ENCODE measurements at regions not wholly inside any gene's neighbourhood (a gene's known extent, or its start where the extent isn't known, plus 50 kb on each side); places are given as distances from the start of the nearest gene placed in this dataset.
"Not testable (repeated sequence)": the region's sequence is repeated elsewhere in the genome, so short reads cannot be mapped to it uniquely, and the experiment has no call there.

GRCh38 chr5:85896514-85896913 is 721.2 kb upstream of the COX7C start:
- DNase-seq: no peak

DNA sequence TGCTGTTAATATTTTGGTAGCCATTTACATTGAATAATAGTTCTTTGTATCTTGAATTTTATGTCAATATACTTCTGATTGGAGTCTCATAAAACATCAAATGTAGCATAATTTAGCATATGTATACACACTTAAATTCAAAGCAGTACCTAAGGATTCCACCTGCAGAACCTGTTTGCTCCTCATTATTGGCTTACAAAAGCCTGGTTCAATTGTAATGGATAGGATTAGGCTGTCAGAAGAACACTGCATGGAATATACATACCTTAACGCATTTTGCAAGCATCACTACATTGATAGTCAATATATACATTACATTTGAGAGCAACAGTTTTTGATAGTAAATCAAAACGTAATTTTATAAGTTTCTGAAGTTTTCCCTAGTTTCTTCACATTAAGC is 711.3 kb upstream of the COX7C start:
- DNase-seq: no peak

DNA sequence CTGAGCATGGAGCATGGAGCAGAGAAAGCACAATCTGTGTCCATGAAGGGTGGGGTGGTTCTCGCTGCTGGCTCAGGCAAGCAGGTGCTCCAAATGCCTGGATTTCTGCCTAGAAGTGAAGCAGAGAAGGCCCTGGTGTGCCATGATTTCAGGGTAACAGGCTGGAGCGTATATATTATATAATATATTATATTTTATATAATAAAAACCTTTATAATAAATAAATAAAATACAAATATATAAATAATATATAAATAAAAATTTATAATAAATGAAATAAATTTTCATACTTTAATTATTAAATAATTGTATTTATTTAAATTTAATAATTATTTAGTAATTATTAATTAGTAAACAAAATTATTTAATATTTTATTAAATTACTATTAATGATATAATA is 707.4 kb upstream of the COX7C start:
- DNase-seq: no peak

- no peak for DNase-seq
These were observed 696.8 kb upstream of the COX7C start for GRCh38 chr5:85920984-85921383.

DNA sequence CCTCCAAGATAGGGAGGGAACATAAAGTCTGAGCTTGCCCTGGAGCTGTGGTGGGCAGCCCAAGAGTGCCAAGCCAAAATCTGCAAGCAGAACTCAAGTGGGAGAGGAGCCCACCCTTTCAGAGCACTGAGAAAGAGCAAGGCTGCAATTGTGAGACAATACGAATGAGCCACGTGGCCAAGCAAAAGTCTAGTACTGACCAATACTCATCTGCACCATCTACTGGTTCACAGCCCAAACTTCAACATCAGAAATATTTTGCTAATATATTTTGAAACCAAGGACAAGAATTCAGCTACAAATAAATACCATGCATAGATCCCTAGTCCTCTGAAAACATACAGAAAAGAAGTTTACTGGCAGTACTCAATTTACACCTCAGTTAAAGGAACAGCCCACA is 696.2 kb upstream of the COX7C start:
- no peak for DNase-seq

DNA sequence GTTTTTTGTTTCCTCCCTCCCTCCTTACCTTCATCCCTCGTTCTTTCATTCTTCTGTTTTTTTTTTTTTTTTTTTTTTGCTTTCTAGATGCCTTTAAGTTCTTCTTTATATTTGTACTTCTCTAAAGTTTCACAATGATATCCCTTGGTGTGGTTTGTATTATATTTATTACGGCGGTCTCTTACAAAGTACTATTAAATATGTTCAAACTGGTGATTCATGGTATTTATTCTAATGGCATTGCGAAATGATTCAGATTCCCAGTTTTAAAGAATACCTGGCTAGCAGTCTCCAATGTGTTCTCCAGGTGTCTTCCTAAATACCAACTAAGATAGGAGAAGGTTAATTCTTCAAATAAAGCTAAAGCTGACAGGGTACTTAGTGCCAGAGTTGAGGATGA is 690.1 kb upstream of the COX7C start:
- no peak for DNase-seq

- DNase-seq: no peak
These were observed 688.0 kb upstream of the COX7C start for GRCh38 chr5:85929713-85930112.

- no peak for DNase-seq
These were observed 686.5 kb upstream of the COX7C start for GRCh38 chr5:85931220-85931619.

- DNase-seq: no peak
These were observed 679.5 kb upstream of the COX7C start for GRCh38 chr5:85938201-85938600.

DNA sequence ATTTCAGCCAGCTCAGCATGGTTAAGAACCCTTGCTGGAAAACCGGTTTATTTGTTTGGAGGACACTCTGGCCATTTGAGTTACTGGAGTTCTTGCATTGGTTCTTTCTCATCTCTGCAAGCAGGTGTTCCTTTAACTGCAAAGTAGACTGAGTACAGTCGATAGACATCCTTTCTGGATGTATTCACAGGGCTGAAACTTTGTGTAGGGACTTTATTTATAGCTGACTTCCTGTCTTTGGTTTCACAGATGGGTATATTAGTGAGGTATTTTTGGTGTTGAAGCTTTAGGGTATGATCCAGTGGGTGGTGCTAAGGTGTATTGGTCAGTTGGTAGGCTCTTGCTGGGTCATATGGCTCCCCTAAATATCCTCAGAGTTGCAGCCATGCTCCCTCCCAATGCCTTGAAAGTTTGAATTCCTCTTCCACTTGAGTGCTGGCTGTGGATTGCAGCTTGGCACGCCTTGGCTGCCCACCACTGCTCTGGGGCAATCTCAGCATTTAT is 666.0 kb upstream of the COX7C start:
- no peak for DNase-seq

GRCh38 chr5:85952680-85953079 is 665.1 kb upstream of the COX7C start:
- DNase-seq: no peak

GRCh38 chr5:85967681-85968080 is 650.1 kb upstream of the COX7C start:
- DNase-seq: no peak

GRCh38 chr5:85972539-85972938 is 645.2 kb upstream of the COX7C start:
- no peak for DNase-seq

GRCh38 chr5:85985167-85985566 is 632.6 kb upstream of the COX7C start:
- DNase-seq: no peak

DNA sequence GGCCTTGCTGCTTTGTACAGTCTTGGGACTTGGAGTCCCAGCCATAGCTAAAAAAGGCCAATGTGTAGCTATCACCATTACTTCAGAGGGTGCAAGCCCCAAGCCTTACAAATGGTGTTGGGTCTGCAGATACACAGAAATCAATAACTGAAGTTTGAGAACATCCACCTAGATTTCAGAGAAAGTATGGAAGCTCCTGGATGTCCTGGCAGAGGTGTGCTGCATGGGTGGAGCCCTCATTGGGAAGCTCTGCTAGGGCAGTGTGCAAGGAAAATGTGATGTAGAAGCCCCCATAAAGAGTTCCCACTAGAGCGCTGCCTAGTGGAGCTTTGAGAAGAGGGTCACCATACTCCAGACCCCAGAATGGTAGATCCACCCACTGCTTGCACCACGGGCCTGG is 626.7 kb upstream of the COX7C start:
- no peak for DNase-seq

DNA sequence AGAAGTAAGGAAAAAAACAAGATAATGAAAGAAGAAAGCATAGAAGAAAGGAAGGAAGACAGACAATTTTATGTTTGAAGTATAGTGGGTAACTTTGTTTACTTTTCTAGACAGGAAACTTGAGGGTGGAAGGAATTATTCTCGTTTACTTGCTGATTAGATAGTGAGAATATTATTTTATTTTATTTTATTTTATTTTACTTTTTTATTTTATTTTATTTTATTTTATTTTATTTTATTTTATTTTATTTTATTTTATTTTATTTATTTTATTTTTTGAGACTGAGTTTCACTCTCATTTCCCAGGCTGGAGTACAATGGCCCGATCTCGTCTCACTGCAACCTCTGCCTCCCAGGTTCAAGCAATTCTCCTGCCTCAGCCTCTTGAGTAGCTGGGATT is 623.1 kb upstream of the COX7C start:
- DNase-seq: not testable (repeated sequence)

GRCh38 chr5:85998656-85999055 is 619.1 kb upstream of the COX7C start:
- no peak for DNase-seq

- DNase-seq: no peak
These were observed 609.4 kb upstream of the COX7C start for GRCh38 chr5:86008293-86008692.

GRCh38 chr5:86008704-86009103 is 609.0 kb upstream of the COX7C start:
- DNase-seq: no peak

GRCh38 chr5:86011937-86012336 is 605.8 kb upstream of the COX7C start:
- no peak for DNase-seq

DNA sequence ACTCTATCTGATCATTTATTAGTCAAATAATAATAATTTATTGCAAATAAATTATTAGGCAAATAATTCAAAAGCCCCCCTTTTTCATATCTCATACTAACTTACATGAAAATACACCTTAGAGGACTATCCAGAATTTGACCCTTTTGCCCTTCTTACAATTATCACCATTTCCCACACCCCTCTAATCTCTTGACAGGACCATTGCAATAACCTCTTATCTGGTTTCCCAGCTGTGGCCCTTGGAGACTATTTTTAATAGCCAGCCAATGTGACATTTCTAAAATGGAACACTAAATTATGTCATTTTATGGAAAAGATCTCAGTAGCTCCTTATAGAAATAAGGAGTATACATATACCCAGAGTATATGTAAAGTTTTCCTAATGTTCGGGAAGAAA is 588.4 kb upstream of the COX7C start:
- DNase-seq: no peak

DNA sequence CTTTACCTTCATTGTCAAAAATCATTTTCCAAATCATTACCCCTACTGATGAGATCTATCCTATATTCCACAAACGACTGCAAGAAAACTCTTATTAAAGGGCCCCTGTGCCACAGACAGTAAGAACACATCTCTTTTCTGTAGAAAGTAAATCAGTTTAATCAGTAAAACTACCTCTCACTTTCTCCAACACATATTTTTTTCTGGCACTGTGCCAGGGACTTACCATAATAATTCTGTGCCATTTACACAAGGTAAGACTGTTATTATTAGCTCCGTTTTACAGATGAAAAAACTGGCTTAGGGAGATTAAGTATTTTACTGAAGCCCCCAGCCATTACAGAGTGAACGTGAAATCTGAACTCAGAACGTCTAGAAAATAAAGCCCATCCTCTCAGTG is 587.0 kb upstream of the COX7C start:
- no peak for DNase-seq

GRCh38 chr5:86038566-86038965 is 579.2 kb upstream of the COX7C start:
- DNase-seq: no peak

GRCh38 chr5:86039351-86039750 is 578.4 kb upstream of the COX7C start:
- DNase-seq: no peak

DNA sequence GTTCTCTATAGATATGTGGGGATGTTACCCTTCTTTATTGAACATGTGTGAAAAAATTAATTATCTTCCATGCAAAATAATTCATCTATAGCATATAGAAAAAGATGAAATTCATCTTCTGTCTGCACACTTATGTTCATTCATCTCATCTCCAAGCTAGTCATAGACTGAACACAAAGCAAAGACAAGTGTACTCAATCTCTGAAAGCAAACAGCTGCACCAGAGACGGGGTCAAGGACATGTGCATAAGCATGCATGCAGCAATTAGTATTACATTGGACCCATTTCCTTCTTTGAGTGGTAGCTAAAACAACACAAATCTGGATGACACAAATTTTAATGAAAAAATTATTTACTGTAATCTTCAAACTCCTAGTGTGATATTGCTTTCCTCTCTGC is 547.0 kb upstream of the COX7C start:
- DNase-seq: no peak

DNA sequence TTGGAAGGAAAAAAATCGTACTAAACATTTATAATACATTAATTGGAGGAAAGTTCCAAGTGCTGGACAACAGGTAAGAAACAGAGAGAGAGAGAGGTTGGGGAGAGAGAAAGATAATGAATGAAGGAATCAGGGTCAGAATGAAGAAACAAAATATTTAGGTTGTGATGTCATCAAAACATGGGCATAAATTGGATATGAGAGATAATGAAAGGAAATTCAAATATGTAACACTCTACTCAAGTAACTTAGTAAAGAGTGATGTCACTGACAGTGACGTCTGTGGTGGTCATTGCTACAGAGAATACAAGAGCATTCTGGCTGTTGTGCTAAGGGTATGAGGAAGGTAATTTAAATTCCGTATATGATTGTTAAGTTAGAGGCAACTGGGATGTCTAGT is 543.4 kb upstream of the COX7C start:
- DNase-seq: no peak
